ENCODE measurements at regions not wholly inside any gene's neighbourhood (a gene's known extent, or its start where the extent isn't known, plus 50 kb on each side); places are given as distances from the start of the nearest gene placed in this dataset.

GRCh38 chr18:78699499-78699898 lies 280.1 kb upstream of the SALL3 start:
- H3K27me3 ChIP-seq (ENCODE audit: control insufficient read depth, insufficient read depth, low read length): no peaks in the 10 kb centered on the region
- H3K27ac ChIP-seq (ENCODE audit: low read depth, low read length): no peak overlapping the region
- no peak overlapping the region for H3K4me3 ChIP-seq (ENCODE audit: low read length)
- H3K4me1 ChIP-seq (ENCODE audit: control insufficient read depth, insufficient read depth, low read length): no peaks in the 10 kb centered on the region
- H3K36me3 ChIP-seq (ENCODE audit: control insufficient read depth, insufficient read depth, low read length): no peaks in the 10 kb centered on the region
- H3K9ac ChIP-seq (ENCODE audit: low read length): no peak overlapping the region

DNA sequence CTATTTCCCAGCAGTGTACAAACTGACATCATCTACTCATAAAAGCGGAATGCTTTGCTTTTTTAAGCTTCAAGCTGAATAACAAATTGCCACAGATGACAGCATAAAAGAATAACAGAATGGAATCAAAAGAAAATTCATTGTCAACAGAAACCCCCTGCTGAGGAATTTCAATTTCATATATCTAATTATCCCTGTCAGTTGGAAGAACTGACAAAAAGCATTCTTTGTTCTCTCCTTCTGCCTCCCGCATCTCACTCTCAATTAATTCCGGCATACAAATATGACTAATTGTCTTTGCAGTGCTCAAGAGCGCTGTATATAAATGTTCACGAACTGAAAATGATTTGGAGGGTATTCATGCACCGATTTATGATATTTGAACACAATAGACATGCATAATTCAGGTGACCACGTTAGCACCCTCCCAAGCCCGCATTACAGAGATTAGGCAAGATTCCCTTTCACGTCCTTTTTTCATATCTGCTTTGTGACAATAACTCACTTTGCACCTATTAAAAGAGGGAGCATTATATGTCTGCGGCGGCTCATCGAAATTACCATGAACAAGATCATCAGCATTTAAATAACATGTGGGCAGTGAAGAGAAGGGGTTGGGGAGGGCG lies 277.7 kb upstream of the SALL3 start:
- Histone ChIP-seq H3K9ac (ENCODE audit: low read length) (no peak overlapping the region), H3K27me3 (ENCODE audit: control insufficient read depth, insufficient read depth, low read length) (no peaks in the 10 kb centered on the region), H3K27ac (ENCODE audit: low read depth, low read length) (no peak overlapping the region), H3K4me3 (ENCODE audit: low read length) (no peak overlapping the region), H3K4me1 (ENCODE audit: control insufficient read depth, insufficient read depth, low read length) (no peaks in the 10 kb centered on the region), H3K36me3 (ENCODE audit: control insufficient read depth, insufficient read depth, low read length) (no peaks in the 10 kb centered on the region)

DNA sequence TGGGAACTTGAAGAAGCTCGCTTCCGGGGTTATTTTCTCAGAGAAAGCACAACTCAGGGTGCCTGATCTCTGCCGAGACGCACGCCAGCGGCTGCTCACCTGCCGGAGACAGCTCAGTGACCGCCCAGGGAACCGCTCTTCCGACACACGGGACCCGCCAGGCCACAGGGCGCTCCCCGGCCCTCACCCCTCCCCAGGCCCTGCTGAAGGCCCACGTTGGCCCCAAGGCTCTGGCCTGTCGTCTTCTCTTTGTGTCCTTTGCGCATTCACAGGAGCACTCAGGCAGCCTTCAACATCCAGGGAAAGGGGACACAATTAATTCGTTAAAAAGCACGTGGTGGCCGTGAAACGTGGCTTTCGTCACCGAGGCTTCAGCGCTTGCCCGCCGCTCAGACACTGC lies 276.3 kb upstream of the SALL3 start:
- Histone ChIP-seq H3K36me3 (ENCODE audit: control insufficient read depth, insufficient read depth, low read length) (no peaks in the 10 kb centered on the region), H3K4me1 (ENCODE audit: control insufficient read depth, insufficient read depth, low read length) (no peaks in the 10 kb centered on the region), H3K9ac (ENCODE audit: low read length) (no peak overlapping the region), H3K27ac (ENCODE audit: low read depth, low read length) (no peak overlapping the region), H3K4me3 (ENCODE audit: low read length) (no peak overlapping the region), H3K27me3 (ENCODE audit: control insufficient read depth, insufficient read depth, low read length) (no peaks in the 10 kb centered on the region)

- Histone ChIP-seq H3K4me3 (ENCODE audit: low read length) (no peak overlapping the region), H3K27ac (ENCODE audit: low read depth, low read length) (no peak overlapping the region), H3K36me3 (ENCODE audit: control insufficient read depth, insufficient read depth, low read length) (no peaks in the 10 kb centered on the region), H3K9ac (ENCODE audit: low read length) (no peak overlapping the region), H3K27me3 (ENCODE audit: control insufficient read depth, insufficient read depth, low read length) (no peaks in the 10 kb centered on the region), H3K4me1 (ENCODE audit: control insufficient read depth, insufficient read depth, low read length) (no peaks in the 10 kb centered on the region)
Observed at GRCh38 chr18:78704971-78705461, 274.6 kb upstream of the SALL3 start.

DNA sequence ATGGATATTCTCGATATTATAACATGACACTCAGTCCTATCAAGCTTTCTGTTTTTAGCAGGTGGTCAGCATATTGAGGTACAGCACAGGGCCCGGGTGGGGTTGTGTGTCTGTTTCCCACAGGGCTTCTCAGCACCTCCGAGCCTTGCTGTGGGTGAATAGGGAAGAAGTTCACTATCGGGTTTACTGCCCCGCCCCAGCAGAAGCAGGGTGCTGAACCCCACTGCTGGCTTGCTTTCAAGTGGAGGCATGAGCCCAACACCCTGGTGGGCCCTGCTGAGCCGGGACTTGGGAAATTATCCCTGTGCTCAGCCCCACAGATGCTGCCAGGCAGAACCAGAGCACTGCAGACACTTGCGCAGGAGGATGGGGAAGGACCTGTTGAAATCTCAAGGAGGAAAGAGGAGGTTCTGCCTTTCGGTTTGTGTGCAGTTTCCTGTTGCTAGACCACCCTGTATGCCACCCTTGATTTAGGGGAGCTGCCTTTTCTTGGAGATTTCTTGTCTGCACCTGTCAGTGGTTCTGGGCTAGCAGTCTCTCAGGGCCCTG lies 270.3 kb upstream of the SALL3 start:
- no peak overlapping the region for H3K27ac ChIP-seq (ENCODE audit: low read depth, low read length)
- H3K27me3 ChIP-seq (ENCODE audit: control insufficient read depth, insufficient read depth, low read length): no peaks in the 10 kb centered on the region
- H3K4me1 ChIP-seq (ENCODE audit: control insufficient read depth, insufficient read depth, low read length): no peaks in the 10 kb centered on the region
- no peaks in the 10 kb centered on the region for H3K36me3 ChIP-seq (ENCODE audit: control insufficient read depth, insufficient read depth, low read length)
- H3K4me3 ChIP-seq (ENCODE audit: low read length): no peak overlapping the region
- no peak overlapping the region for H3K9ac ChIP-seq (ENCODE audit: low read length)

DNA sequence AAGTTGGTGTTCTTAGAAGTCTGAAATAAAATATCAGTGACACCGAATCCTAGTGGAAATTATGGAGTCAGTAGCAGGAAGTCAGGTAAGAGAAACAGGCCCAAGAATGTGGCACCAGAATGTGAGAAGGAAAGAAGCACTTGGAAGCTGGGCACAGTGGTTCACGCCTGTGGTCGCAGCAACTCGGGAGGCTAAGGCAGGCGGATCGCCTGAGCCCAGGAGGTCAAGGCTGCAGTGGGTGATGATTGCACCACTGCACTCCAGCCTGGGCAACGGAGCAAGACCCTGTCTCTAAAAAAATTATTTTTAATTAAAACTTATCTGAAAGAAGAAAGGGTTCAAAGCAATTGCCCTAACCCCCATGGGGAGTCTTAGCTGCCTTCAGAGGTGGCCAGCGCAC lies 268.3 kb upstream of the SALL3 start:
- no peaks in the 10 kb centered on the region for H3K27me3 ChIP-seq (ENCODE audit: control insufficient read depth, insufficient read depth, low read length)
- no peak overlapping the region for H3K9ac ChIP-seq (ENCODE audit: low read length)
- H3K4me1 ChIP-seq (ENCODE audit: control insufficient read depth, insufficient read depth, low read length): no peaks in the 10 kb centered on the region

DNA sequence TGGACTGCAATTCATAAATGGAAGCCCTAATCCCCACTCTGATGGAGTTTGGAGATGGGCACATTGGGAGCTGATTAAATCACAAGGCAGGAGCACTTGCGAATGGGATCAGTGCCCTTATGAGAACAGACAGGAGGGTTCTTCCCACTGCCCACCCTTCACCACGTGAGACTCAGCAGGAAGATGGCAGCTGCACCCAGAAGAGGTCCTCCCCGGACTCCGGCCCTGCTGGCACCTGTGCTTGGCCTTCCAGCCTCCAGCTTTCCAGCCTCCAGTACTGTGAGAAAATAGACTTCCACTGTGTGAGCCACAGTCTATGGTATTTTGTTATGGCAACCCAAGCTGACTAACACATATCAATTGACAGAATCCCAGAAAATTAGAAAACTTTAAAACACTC lies 267.6 kb upstream of the SALL3 start:
- H3K4me1 ChIP-seq (ENCODE audit: control insufficient read depth, insufficient read depth, low read length): no peaks in the 10 kb centered on the region
- H3K4me3 ChIP-seq (ENCODE audit: low read length): no peak overlapping the region

More for the DNA sequence above, 268.3 kb upstream of the SALL3 start:
- no peaks in the 10 kb centered on the region for H3K36me3 ChIP-seq (ENCODE audit: control insufficient read depth, insufficient read depth, low read length)
- no peak overlapping the region for H3K27ac ChIP-seq (ENCODE audit: low read depth, low read length)
- H3K4me3 ChIP-seq (ENCODE audit: low read length): no peak overlapping the region

GRCh38 chr18:78713069-78713468 lies 266.5 kb upstream of the SALL3 start:
- Histone ChIP-seq H3K27me3 (ENCODE audit: control insufficient read depth, insufficient read depth, low read length) (no peaks in the 10 kb centered on the region), H3K36me3 (ENCODE audit: control insufficient read depth, insufficient read depth, low read length) (no peaks in the 10 kb centered on the region), H3K27ac (ENCODE audit: low read depth, low read length) (no peak overlapping the region), H3K9ac (ENCODE audit: low read length) (no peak overlapping the region), H3K4me3 (ENCODE audit: low read length) (no peak overlapping the region), H3K4me1 (ENCODE audit: control insufficient read depth, insufficient read depth, low read length) (no peaks in the 10 kb centered on the region)

More for the DNA sequence above, 267.6 kb upstream of the SALL3 start:
- no peaks in the 10 kb centered on the region for H3K27me3 ChIP-seq (ENCODE audit: control insufficient read depth, insufficient read depth, low read length)
- no peak overlapping the region for H3K9ac ChIP-seq (ENCODE audit: low read length)
- no peak overlapping the region for H3K27ac ChIP-seq (ENCODE audit: low read depth, low read length)
- H3K36me3 ChIP-seq (ENCODE audit: control insufficient read depth, insufficient read depth, low read length): no peaks in the 10 kb centered on the region

GRCh38 chr18:78713726-78714125 lies 265.9 kb upstream of the SALL3 start:
- no peak overlapping the region for H3K27ac ChIP-seq (ENCODE audit: low read depth, low read length)
- no peaks in the 10 kb centered on the region for H3K36me3 ChIP-seq (ENCODE audit: control insufficient read depth, insufficient read depth, low read length)
- H3K4me1 ChIP-seq (ENCODE audit: control insufficient read depth, insufficient read depth, low read length): no peaks in the 10 kb centered on the region

DNA sequence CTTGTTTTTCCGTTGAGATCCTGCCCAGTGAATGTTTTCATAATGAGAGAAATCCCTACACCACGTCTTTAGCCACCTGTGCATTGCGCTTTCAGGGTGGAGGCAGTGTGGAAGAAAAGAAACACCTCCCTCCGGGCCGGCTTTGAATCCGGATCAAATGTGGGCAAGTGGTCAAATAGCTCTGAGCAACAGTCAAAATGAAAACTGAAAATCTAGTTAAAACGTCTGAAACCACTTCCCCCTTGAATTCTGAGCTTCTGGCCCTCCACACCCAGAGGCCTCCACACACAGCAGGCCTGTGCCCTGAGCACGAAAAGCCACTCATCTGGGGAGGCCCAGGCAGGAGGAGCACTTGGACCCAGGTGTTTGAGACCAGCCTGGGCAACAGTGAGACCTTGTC lies 263.6 kb upstream of the SALL3 start:
- Histone ChIP-seq H3K9ac (ENCODE audit: low read length) (no peak overlapping the region), H3K27me3 (ENCODE audit: control insufficient read depth, insufficient read depth, low read length) (no peaks in the 10 kb centered on the region), H3K4me3 (ENCODE audit: low read length) (no peak overlapping the region), H3K36me3 (ENCODE audit: control insufficient read depth, insufficient read depth, low read length) (no peaks in the 10 kb centered on the region), H3K27ac (ENCODE audit: low read depth, low read length) (no peak overlapping the region), H3K4me1 (ENCODE audit: control insufficient read depth, insufficient read depth, low read length) (peaks cover 4% of the 10 kb centered on the region)

More at GRCh38 chr18:78713726-78714125, 265.9 kb upstream of the SALL3 start:
- no peak overlapping the region for H3K9ac ChIP-seq (ENCODE audit: low read length)
- H3K4me3 ChIP-seq (ENCODE audit: low read length): no peak overlapping the region
- no peaks in the 10 kb centered on the region for H3K27me3 ChIP-seq (ENCODE audit: control insufficient read depth, insufficient read depth, low read length)

DNA sequence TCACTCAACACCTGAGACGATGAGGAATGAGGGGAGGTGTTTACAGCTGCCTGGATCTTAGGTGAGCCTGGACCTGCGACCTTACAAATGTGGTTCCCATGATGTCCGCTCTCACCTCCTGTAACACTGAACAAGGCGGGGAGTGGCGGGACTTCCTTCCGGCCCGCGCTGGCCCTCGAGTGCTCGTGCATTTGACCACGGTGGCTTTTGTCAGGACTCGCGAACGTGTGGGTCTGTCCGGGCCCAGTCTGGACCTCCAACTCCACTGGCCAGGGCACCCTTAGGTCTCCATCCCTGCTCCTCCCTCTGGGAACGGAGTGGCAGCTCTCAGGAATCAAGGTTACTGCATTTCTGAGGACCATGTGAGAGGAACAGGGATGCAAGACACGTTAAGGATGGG lies 263.0 kb upstream of the SALL3 start:
- H3K27me3 ChIP-seq (ENCODE audit: control insufficient read depth, insufficient read depth, low read length): no peaks in the 10 kb centered on the region
- no peak overlapping the region for H3K4me3 ChIP-seq (ENCODE audit: low read length)
- no peak overlapping the region for H3K9ac ChIP-seq (ENCODE audit: low read length)
- no peak overlapping the region for H3K27ac ChIP-seq (ENCODE audit: low read depth, low read length)
- H3K36me3 ChIP-seq (ENCODE audit: control insufficient read depth, insufficient read depth, low read length): no peaks in the 10 kb centered on the region
- peaks cover 5% of the 10 kb centered on the region for H3K4me1 ChIP-seq (ENCODE audit: control insufficient read depth, insufficient read depth, low read length)

DNA sequence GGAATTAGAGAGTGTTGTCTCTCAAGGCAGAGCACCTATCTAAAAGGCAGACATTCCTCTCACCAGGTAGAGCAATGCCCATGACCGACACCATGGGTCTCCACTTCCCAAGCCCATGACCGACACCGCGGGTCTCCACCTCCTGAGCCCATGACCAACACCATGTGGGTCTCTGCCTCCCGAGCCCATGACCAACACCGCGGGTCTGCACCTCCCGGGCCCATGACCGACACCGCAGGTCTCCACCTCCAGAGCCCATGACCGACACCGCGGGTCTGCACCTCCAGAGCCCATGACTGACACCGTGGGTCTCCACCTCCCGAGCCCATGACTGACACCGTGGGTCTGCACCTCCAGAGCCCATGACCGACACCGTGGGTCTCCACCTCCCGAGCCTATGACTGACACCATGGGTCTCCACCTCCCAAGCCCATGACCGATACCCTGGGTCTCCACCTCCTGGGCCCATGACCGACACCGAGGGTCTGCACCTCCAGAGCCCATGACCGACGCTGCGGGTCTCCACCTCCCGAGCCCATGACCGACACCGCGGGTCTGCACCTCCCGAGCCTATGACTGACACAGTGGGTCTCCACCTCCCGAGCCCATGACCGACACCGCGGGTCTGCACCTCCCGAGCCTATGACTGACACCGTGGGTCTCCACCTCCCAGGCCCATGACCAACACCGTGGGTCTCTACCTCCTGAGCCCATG lies 262.4 kb upstream of the SALL3 start:
- no peak overlapping the region for H3K9ac ChIP-seq (ENCODE audit: low read length)
- peaks cover 5% of the 10 kb centered on the region for H3K4me1 ChIP-seq (ENCODE audit: control insufficient read depth, insufficient read depth, low read length)
- H3K36me3 ChIP-seq (ENCODE audit: control insufficient read depth, insufficient read depth, low read length): no peaks in the 10 kb centered on the region
- H3K27me3 ChIP-seq (ENCODE audit: control insufficient read depth, insufficient read depth, low read length): no peaks in the 10 kb centered on the region
- no peak overlapping the region for H3K27ac ChIP-seq (ENCODE audit: low read depth, low read length)
- no peak overlapping the region for H3K4me3 ChIP-seq (ENCODE audit: low read length)

- Histone ChIP-seq H3K27me3 (ENCODE audit: control insufficient read depth, insufficient read depth, low read length) (no peaks in the 10 kb centered on the region), H3K36me3 (ENCODE audit: control insufficient read depth, insufficient read depth, low read length) (no peaks in the 10 kb centered on the region), H3K4me3 (ENCODE audit: low read length) (no peak overlapping the region), H3K4me1 (ENCODE audit: control insufficient read depth, insufficient read depth, low read length) (peaks cover 5% of the 10 kb centered on the region), H3K27ac (ENCODE audit: low read depth, low read length) (no peak overlapping the region), H3K9ac (ENCODE audit: low read length) (no peak overlapping the region)
Observed at GRCh38 chr18:78717766-78718150, 261.9 kb upstream of the SALL3 start.
